ENCODE measurements at regions not wholly inside any gene's neighbourhood (a gene's known extent, or its start where the extent isn't known, plus 50 kb on each side); places are given as distances from the start of the nearest gene placed in this dataset.
"Not testable (repeated sequence)": the region's sequence is repeated elsewhere in the genome, so short reads cannot be mapped to it uniquely, and the experiment has no call there.

- not testable (repeated sequence) for DNase-seq
Observed at GRCh38 chr5:71822065-71822464, 103.0 kb downstream of the CARTPT start.

DNA sequence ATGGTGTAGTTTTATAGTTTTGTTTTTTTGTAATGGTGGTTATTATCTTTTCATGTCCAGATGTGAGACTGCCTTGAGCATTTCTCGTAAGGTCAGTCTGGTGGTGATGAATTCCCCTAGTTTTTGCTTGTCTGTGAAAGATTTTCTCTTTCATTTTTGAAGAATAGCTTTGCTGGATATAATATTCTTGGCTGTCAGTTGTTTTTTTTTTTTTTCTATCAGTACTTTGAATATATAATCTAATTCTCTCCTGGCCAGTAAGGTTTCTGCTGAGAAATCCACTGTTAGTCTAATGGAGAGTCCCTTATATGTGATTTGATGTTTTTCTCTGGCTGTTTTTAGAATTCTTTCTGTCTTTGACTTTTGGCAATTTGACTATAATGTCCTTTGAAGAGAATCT is 106.9 kb downstream of the CARTPT start:
- DNase-seq = no peak

DNA sequence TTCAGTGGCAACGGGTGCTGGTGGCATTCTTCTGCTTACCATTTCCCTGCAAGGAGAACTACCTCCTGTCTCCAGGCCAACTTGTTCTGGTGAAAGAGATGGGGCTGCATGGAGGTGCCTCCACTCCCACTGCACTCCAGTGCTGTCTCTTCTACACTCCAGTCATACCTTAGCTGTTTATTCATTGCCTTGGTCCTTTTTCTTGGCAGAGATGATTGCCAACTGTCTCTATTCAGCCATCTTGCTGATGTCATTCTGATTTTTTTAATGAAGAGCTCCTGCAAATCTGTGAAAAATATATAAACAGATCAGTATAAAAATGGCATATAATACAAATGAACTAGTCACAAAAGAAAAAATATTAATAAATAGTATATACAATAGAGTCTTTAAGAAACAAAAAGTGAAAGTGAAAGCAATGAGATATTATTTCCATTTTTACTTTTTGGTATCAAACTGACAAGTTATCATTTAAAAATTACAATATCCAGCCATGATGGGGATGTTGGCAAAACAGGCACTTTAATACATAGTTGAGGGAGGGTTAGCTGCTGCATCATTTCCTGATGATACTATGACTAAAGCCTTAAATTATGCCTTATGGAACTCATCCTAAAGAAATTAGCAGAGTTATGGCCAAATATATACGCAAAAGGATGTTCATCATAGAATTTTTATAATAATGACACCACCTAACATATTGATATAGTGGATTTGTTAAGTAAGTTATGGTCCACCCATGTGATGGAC is 109.4 kb downstream of the CARTPT start:
- no peak for DNase-seq

DNA sequence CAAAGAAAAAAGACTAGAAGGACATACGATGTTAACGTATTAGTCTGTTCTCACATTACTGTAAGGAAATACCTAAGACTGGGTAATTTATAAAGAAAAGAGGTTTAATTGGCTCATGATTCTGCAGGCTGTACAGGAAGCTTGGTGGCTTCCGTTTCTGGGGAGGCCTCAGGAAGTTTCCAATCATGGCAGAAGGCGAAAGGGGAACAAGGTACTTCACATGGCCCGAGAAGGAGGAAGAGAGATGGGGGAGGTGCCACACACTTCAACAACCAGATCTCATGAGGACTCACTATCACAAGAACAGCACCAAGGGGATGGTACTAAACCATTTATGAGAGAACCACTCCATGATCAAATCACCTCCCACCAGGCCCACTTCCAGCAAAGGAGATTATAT is 110.1 kb downstream of the CARTPT start:
- DNase-seq = no peak

DNA sequence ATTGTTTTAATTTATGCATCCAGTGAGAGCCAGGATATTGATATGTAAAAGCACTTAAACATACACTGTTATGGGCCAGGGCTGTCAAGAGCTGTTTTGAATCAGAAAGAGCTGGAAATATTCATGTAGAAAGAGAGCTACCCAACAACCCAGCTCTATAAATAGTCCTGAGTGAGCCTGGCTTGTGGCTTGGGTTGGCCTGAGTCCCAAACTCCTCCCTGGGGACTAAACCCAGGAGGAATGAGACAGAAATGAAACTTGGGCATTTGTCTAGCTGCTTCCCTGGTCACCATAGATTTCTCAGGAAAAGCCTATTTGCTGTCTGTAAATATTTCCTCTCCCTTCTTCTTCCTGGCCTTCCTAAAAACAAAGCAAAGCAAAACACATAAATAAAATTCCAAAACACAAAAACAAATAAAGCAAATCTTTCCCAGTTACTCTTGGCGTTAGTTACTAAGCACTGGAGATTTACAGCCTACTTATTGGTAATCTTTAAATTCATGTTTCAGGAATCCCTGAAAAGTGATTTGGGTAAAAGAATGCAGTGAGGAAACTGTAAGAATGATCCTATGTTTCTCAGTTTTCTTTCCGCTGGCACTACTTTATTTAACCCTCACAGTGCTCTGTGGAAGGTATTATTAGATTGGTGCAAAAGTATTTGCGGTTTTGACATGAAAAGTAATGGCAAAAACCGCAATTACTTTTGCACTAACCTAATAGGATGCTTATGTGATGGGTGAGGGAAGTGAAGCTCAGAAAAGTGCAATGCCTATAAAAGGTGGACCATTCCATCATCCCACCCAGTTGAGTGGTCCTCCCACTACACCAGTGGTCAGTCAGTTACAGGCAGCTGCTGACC is 111.8 kb downstream of the CARTPT start:
- DNase-seq = peak; percentile 38

DNA sequence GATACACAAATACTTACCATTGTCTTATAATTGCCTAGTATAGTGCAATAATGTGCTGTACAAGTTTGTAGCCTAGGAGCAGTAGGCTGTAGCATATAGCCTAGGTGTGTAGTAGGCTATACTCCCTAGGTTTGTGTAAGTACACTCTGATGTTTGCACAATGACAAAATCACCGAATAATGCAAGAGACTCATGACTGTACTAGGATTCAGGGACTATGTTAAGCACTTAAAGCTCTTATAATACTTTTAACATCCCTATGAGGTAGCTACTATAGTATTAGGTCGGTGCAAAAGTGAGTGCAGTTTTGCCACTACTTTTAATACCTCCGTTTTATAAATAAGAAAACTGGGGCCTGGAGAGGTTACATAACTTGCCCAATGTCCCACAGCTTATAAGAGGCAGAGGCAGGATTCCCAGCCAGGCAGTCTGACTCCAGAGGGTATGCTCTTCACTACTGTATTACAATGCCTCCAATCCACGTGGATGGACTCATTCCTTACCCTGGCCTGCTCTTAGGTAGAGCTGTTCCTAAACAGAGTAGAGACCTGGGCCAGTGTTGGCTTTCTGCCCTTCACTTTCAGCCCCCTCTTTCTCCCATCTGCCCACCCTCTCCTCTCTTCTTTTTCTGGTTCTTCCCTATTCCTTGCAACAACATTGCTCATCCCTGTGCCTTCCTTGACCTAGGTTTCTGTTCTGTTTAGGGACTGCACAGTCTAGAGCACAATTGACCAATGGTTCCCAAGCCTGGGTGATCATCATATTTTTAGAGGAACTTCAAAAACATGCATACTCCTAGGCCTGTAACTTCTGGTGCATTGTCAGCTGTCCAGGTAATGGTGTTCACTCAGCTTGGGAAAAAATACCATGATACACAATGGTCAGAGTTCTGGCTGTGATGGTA is 114.0 kb downstream of the CARTPT start:
- DNase-seq = no peak

DNA sequence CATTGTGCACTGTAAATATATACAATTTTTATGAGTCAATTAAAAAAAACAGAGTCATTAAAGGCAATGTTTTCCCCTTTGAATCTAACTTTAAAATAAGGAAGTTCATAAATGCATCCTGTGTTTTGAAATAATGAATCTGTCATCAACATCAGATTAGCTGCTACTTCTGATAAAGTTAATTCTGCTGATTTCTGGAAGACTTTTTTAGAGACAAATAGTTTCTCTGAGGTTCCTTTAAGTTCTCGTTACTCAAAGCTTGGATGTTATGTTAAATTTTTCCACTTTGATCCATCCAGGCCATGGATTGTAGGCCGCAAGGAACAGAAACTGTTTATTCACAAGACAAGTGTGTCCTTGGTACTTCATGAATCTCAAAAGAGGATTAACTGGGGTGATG is 115.5 kb downstream of the CARTPT start:
- DNase-seq = no peak

GRCh38 chr5:71836084-71836483 is 117.0 kb downstream of the CARTPT start:
- no peak for DNase-seq

GRCh38 chr5:71836559-71837112 is 117.6 kb downstream of the CARTPT start:
- DNase-seq = no peak

GRCh38 chr5:71838286-71838685 is 119.2 kb downstream of the CARTPT start:
- no peak for DNase-seq

DNA sequence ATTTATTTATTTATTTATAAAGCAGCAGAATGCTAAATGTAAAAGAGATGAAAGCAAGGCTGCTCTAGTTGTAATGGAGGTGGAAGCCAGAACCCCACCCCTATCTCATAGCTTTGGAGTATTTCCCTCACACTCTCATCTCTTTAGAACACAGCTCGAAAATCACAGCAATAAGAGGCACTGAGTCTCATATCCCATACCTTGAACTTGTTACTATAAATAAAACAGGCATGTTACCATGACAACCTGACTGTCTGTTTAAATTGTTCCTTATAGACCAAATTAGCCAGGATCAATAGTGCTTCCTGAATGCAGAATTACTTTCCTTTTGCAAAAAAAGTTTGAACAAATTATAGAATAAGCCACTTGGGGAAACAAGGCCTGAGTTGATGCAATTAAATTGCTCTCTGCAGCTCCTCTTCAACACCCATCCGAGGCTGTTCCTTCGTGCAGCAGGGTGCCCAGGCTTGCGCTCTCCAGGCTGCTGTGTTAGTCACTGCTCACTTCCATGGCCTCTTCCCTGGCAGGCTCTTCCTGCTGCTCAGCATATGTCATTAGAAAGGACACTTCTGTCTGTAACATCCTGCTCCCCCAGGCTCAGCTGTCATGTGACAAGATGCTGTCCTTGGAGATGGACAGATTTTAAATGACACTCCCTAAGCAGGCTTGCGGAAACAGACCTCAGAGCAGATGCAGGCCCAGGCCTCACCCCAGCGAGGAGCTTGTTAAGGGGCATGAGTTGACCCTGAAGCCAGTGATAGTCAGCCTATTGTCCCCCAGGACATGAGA is 120.2 kb downstream of the CARTPT start:
- no peak for DNase-seq

- DNase-seq = no peak
Observed at GRCh38 chr5:71841107-71841506, 122.0 kb downstream of the CARTPT start.

GRCh38 chr5:71843111-71843510 is 124.0 kb downstream of the CARTPT start:
- no peak for DNase-seq

DNA sequence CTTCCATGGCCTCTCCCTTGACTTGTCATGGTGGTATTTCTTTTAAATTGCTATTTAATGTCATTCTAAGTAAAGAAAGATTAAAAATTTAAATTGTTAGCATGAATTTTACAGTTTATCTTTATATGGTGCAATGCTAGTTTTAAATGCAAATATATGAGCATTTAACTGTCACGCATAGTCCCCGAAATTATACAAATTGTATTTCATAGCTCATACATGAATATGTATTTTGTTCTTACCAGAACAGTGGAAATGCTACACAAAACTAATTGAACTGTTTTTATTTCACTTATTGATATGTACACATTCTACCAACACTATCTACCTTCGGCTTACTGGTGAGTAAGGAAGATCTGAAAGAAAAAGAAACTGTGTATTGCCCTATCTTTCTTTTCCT is 125.8 kb downstream of the CARTPT start:
- DNase-seq = no peak

DNA sequence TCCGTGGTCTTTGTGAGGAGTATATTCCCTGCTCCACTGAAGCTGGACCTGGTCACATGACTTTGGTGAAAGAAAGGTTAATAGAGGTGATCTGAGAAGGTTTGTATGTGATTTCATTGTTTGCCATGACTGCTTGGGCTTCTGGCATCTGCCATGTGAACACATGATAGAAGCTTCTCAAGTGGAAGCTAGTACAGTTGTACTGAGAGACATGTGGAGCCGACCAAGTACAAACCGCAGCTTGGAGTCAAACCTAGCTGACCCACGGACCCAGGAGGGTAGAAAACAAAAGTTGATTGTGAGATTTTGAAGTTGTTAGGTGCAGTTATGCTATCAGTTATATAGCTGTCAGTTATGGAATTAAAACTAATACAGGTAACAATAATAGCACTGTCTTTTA is 140.4 kb downstream of the CARTPT start:
- DNase-seq = no peak

GRCh38 chr5:71860048-71860447 is 141.0 kb downstream of the CARTPT start:
- no peak for DNase-seq

DNA sequence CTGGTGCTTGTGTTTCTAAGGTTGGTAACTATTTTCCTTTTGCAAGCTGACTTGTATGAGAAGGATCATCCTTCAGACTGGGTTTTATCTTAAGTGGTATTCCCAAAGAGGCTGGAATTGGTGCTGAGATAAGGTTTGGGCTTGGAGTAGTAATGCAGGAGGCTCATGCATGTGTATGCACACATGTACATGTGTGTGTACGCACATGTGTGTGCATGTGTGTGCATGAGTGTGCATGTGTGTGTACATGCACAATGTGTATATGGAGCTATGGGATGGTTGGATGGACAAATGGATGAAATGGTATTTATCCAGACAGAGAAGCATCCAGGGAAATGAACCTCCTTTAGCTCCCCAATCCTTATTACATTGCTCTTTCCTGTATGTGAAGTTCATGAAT is 142.6 kb downstream of the CARTPT start:
- no peak for DNase-seq

DNA sequence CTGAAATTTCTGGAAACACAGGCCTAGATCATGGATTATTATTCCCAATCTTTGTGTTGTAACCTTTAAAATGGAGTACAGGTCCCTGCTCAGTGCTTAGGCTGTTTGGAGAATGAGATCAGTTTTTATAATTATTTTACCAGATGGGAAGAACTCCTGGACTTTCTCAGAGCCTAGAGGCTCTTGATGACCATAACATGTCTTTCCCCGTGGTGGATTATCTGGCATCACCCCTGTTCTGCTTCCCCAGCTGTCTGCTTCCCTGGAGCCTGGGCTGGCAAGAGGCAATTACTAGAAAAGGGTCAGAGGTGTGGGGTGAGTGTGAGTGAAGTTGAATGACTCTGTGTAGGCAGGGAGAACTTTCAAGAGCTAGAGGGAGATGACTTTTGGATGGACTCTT is 143.0 kb downstream of the CARTPT start:
- DNase-seq = no peak

- DNase-seq = no peak
Observed at GRCh38 chr5:71862507-71863060, 143.5 kb downstream of the CARTPT start.

DNA sequence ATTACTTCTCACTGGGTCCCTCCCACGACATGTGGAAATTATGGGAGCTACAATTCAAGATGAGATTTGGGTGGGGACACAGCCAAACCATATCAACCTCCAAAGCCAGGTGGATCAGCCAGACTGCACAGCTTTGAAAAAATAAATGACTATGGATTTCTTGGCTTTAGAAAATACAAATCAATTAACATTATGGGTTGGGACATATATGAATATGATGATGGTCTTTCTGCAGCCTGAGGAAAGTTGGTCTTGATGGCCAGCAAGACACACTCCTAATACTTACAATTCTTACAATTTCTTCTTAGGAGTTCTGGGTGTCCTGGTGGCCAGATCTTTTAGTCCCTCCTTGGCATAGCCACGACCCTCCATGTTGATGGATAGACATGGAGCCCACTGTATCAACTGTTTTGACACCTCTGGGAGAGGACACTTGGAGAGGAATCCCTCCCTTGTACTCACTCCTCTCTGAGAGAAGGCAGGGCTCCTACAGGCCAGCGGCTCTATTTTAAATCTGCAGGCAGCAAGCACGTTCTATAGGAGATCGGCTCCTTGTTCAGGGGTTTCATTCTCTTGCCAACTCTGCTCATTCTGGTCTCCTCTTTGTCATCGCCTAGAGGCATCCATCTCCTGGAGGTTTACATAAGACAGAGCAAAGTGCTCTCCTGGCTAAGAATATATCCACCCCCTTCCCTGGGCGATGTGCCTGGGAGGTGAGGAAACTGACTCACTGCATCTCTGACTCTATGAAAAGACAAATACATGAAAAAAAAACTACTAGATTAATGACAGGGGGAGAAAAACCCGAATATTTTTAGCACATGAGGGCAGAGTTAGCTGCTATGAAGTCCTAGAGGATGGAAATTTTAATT is 145.9 kb downstream of the CARTPT start:
- no peak for DNase-seq

All from hindlimb muscle (tissue), 1 donor.